HG03066 (cell line): ENCODE measurements at regions not wholly inside any gene's neighbourhood (a gene's known extent, or its start where the extent isn't known, plus 50 kb on each side); places are given as distances from the start of the nearest gene placed in this dataset.
A peak's percentile ranks its signal among the peaks of the same experiment; 100 is the strongest.
"Not testable (repeated sequence)": the region's sequence is repeated elsewhere in the genome, so short reads cannot be mapped to it uniquely, and the experiment has no call there.

Experiments
- ATAC-seq: cut with Tn5 transposase; IDR thresholded peaks from one replicate; pipeline ENCODE4 v1.9.1; 2021; ENCODE audit warnings: low read depth; ENCODE audit not compliant: unreplicated experiment

- ATAC-seq: no peak
Measured at GRCh38 chr1:185551008-185551407, 183.2 kb upstream of the HMCN1 start.

- ATAC-seq: no peak
Measured at GRCh38 chr1:185549906-185550305, 184.3 kb upstream of the HMCN1 start.

GRCh38 chr1:185546029-185546428 lies 188.2 kb upstream of the HMCN1 start:
- ATAC-seq: no peak

GRCh38 chr1:185541871-185542301 lies 192.3 kb upstream of the HMCN1 start:
- ATAC-seq: no peak

GRCh38 chr1:185540295-185540694 lies 193.9 kb upstream of the HMCN1 start:
- no peak for ATAC-seq

- ATAC-seq: no peak
Measured at GRCh38 chr1:185539277-185539943, 194.8 kb upstream of the HMCN1 start.

- ATAC-seq: not testable (repeated sequence)
Measured at GRCh38 chr1:185538309-185538898, 195.8 kb upstream of the HMCN1 start.

GRCh38 chr1:185537596-185537995 lies 196.6 kb upstream of the HMCN1 start:
- ATAC-seq: no peak

GRCh38 chr1:185536165-185536920 lies 197.8 kb upstream of the HMCN1 start:
- no peak for ATAC-seq

- ATAC-seq: no peak
Measured at GRCh38 chr1:185535621-185536020, 198.6 kb upstream of the HMCN1 start.

GRCh38 chr1:185534801-185535200 lies 199.4 kb upstream of the HMCN1 start:
- no peak for ATAC-seq

- no peak for ATAC-seq
Measured at GRCh38 chr1:185533596-185533995, 200.6 kb upstream of the HMCN1 start.

GRCh38 chr1:185532856-185533255 lies 201.3 kb upstream of the HMCN1 start:
- ATAC-seq: no peak

GRCh38 chr1:185531838-185532237 lies 202.4 kb upstream of the HMCN1 start:
- ATAC-seq: no peak

- no peak for ATAC-seq
Measured at GRCh38 chr1:185530215-185530614, 204.0 kb upstream of the HMCN1 start.

- no peak for ATAC-seq
Measured at GRCh38 chr1:185529673-185530072, 204.5 kb upstream of the HMCN1 start.

GRCh38 chr1:185528084-185528676 lies 206.0 kb upstream of the HMCN1 start:
- ATAC-seq: no peak

GRCh38 chr1:185526344-185527307 lies 207.6 kb upstream of the HMCN1 start:
- ATAC-seq: peak; percentile 100

- ATAC-seq: peak; percentile 61
Measured at GRCh38 chr1:185520188-185520920, 203.3 kb upstream of the IVNS1ABP start.
